Neural cell (in vitro differentiated cells): ENCODE measurements at regions not wholly inside any gene's neighbourhood (a gene's known extent, or its start where the extent isn't known, plus 50 kb on each side); places are given as distances from the start of the nearest gene placed in this dataset.

Experiments
- H2AFZ ChIP-seq: fragments of 200-600, 300-800 bp; sonication (generic), shearing (Covaris generic); 2 replicates; pipeline ENCODE4 v1.6.0; 2014; ENCODE audit warnings: low read depth, mild to moderate bottlenecking, antibody characterized with exemption, low read length, moderate library complexity
- H3F3A ChIP-seq: fragments of 200-600 bp; shearing (Covaris generic); 2 replicates; pipeline ENCODE4 v1.6.1; 2016; ENCODE audit warnings: mild to moderate bottlenecking, moderate library complexity, mixed read lengths, antibody characterized with exemption, low read length; ENCODE audit not compliant: insufficient read depth, poor library complexity, severe bottlenecking
- H3K27ac ChIP-seq: fragments of 200-600, 300-800 bp; sonication (generic), shearing (Covaris generic); 2 replicates; pipeline ENCODE4 v1.5.1; 2014; ENCODE audit warnings: mild to moderate bottlenecking, low read length, moderate library complexity
- H3K27me3 ChIP-seq: fragments of 300-800, 200-600 bp; sonication (generic), shearing (Covaris generic); 2 replicates; pipeline ENCODE4 v1.6.0; 2014; ENCODE audit warnings: mild to moderate bottlenecking, low read depth, low read length, moderate library complexity; ENCODE audit not compliant: insufficient read depth
- H3K36me3 ChIP-seq: fragments of 300-800, 200-600 bp; sonication (generic), shearing (Covaris generic); 2 replicates; pipeline ENCODE4 v1.5.1; 2014; ENCODE audit warnings: mild to moderate bottlenecking, antibody characterized with exemption, low read length, moderate library complexity; ENCODE audit not compliant: insufficient read depth
- H3K4me2 ChIP-seq: fragments of 300-800, 200-600 bp; sonication (generic), shearing (Covaris generic); 2 replicates; pipeline ENCODE4 v1.6.0; 2014; ENCODE audit warnings: mild to moderate bottlenecking, low read length
- H3K4me3 ChIP-seq: fragments of 300-800, 200-600 bp; sonication (generic), shearing (Covaris generic); 2 replicates; pipeline ENCODE4 v1.5.1; 2014; ENCODE audit warnings: mild to moderate bottlenecking, low read length, moderate library complexity
- H3K79me2 ChIP-seq: fragments of 200-600 bp; shearing (Covaris generic); replicated peaks from 2 replicates; pipeline ENCODE4 v1.6.0; 2014; ENCODE audit warnings: mild to moderate bottlenecking, low read length, moderate library complexity; ENCODE audit not compliant: insufficient read depth
- H3K9ac ChIP-seq: fragments of 300-800, 200-600 bp; sonication (generic), shearing (Covaris generic); 2 replicates; pipeline ENCODE4 v1.6.1; 2016; ENCODE audit warnings: mild to moderate bottlenecking, low read length, mixed read lengths
- H3K9me2 ChIP-seq: fragments of 200-600 bp; shearing (Covaris generic); 2 replicates; pipeline ENCODE4 v1.6.1; 2016; ENCODE audit warnings: mild to moderate bottlenecking, low read length, mixed read lengths; ENCODE audit not compliant: insufficient read depth
- H3K9me3 ChIP-seq: fragments of 200-600, 300-800 bp; sonication (generic), shearing (Covaris generic); 2 replicates; pipeline ENCODE4 v1.6.1; 2016; ENCODE audit warnings: mild to moderate bottlenecking, mixed run types, low read length, moderate library complexity, mixed read lengths
- H4K20me1 ChIP-seq: fragments of 200-600 bp; shearing (Covaris generic); 2 replicates; pipeline ENCODE4 v1.6.1; 2016; ENCODE audit warnings: mild to moderate bottlenecking, mixed run types; ENCODE audit not compliant: insufficient read depth
- EP300 ChIP-seq: fragments of 450-650 bp; conservative IDR thresholded peaks from 2 replicates; pipeline ENCODE4 v1.6.1; 2014; ENCODE audit warnings: antibody characterized with exemption, mild to moderate bottlenecking, moderate library complexity; ENCODE audit not compliant: poor library complexity, severe bottlenecking
- EZH2 ChIP-seq: fragments of 200-600, 300-800 bp; shearing (Covaris generic), sonication (generic); IDR thresholded peaks from 2 replicates; pipeline ENCODE4 v1.6.1; 2014; ENCODE audit warnings: antibody characterized with exemption, low read length, borderline replicate concordance, mild to moderate bottlenecking; ENCODE audit not compliant: insufficient read depth, poor library complexity, severe bottlenecking
- MXI1 ChIP-seq: fragments of 450-650 bp; conservative IDR thresholded peaks from 2 replicates; pipeline ENCODE4 v1.6.1; 2014; ENCODE audit warnings: antibody characterized with exemption, mild to moderate bottlenecking; ENCODE audit not compliant: poor library complexity, severe bottlenecking
- POLR2AphosphoS5 ChIP-seq: IDR thresholded peaks from 2 replicates; pipeline ENCODE4 v1.6.1; 2012
- RAD21 ChIP-seq: fragments of 450-650 bp; conservative IDR thresholded peaks from 2 replicates; pipeline ENCODE4 v1.6.1; 2014; ENCODE audit warnings: antibody characterized with exemption, mild to moderate bottlenecking, moderate library complexity
- SMC3 ChIP-seq: fragments of 450-650 bp; conservative IDR thresholded peaks from 2 replicates; pipeline ENCODE4 v1.6.1; 2014; ENCODE audit warnings: antibody characterized with exemption, mild to moderate bottlenecking, moderate library complexity; ENCODE audit not compliant: poor library complexity
- TAF1 ChIP-seq: IDR thresholded peaks from 2 replicates; pipeline ENCODE4 v1.6.1; 2012; ENCODE audit warnings: low read depth
- TF ChIP-seq, protein P1 (sequence below): fragments of 450-650 bp; IDR thresholded peaks from 2 replicates; pipeline ENCODE4 v1.5.1; 2014; ENCODE audit warnings: antibody characterized with exemption, mild to moderate bottlenecking, moderate library complexity; ENCODE audit not compliant: poor library complexity, severe bottlenecking
- TF ChIP-seq, protein P2 (sequence below): IDR thresholded peaks from 2 replicates; pipeline ENCODE4 v1.6.1; 2012; ENCODE audit warnings: borderline replicate concordance

DNA sequence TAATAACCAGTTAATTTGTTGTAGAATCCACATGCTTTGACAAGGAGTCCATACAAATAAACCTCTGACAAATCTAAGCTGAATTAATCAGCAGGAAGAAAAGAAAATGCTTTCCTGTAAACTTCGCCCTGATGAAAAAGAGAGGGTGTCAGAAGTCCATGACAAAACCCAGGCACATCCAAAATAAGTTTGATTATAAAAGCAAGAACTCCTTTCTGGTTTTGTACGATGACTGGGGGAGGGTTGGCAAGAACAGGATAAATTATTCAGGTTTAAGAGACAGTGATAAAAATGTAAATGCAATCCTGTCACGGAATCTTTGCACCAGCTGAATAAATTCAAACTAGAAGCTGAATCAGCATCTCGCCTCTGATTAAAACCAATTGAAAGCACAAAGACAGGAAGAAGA is 469.2 kb upstream of the TNP1 start:
- Histone ChIP-seq H3K4me3 (peak overlapping the region; percentile 8), H2AFZ (no peak overlapping the region), H3K9me2 (no peaks in the 10 kb centered on the region), H4K20me1 (no peaks in the 10 kb centered on the region), H3F3A (peaks cover 3% of the 10 kb centered on the region), H3K79me2 (no peaks in the 10 kb centered on the region), H3K27me3 (no peaks in the 10 kb centered on the region), H3K27ac (peak overlapping the region; percentile 72), H3K36me3 (no peaks in the 10 kb centered on the region), H3K9ac (peak overlapping the region; percentile 30), H3K4me2 (peak overlapping the region; percentile 20), H3K9me3 (no peaks in the 10 kb centered on the region)
- TF ChIP-seq, protein P1, sequence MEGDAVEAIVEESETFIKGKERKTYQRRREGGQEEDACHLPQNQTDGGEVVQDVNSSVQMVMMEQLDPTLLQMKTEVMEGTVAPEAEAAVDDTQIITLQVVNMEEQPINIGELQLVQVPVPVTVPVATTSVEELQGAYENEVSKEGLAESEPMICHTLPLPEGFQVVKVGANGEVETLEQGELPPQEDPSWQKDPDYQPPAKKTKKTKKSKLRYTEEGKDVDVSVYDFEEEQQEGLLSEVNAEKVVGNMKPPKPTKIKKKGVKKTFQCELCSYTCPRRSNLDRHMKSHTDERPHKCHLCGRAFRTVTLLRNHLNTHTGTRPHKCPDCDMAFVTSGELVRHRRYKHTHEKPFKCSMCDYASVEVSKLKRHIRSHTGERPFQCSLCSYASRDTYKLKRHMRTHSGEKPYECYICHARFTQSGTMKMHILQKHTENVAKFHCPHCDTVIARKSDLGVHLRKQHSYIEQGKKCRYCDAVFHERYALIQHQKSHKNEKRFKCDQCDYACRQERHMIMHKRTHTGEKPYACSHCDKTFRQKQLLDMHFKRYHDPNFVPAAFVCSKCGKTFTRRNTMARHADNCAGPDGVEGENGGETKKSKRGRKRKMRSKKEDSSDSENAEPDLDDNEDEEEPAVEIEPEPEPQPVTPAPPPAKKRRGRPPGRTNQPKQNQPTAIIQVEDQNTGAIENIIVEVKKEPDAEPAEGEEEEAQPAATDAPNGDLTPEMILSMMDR: no peak
- TF ChIP-seq RAD21: peak; percentile 10

DNA sequence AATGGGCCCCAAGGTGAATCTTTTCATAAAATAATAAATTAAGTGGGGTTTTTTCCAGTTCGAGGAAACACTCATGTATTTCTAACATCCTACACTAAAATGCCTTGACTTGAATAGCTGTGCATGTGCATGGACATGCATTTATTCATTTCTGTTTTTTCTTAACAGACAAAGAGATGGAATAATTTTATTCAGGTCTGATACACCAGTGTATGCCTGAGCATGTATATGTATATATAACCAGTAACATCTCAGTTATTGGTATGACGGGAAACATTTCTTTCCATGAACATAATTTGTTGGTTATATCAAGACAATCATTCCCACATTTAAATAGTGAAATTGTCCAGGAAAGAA is 468.7 kb upstream of the TNP1 start:
- Histone ChIP-seq H4K20me1 (no peaks in the 10 kb centered on the region), H3K9me2 (no peaks in the 10 kb centered on the region), H3K9ac (no peak overlapping the region), H3K9me3 (no peaks in the 10 kb centered on the region), H3K27ac (peak overlapping the region; percentile 72), H3F3A (peaks cover 3% of the 10 kb centered on the region), H3K4me3 (peak overlapping the region; percentile 8), H2AFZ (no peak overlapping the region), H3K27me3 (no peaks in the 10 kb centered on the region), H3K79me2 (no peaks in the 10 kb centered on the region), H3K4me2 (peak overlapping the region; percentile 20), H3K36me3 (no peaks in the 10 kb centered on the region)
- TF ChIP-seq RAD21: no peak
- no peak for TF ChIP-seq MXI1
- TF ChIP-seq, protein P1: no peak
- no peak for TF ChIP-seq EZH2
- no peak for TF ChIP-seq SMC3
- TF ChIP-seq POLR2AphosphoS5: no peak
- no peak for TF ChIP-seq EP300

DNA sequence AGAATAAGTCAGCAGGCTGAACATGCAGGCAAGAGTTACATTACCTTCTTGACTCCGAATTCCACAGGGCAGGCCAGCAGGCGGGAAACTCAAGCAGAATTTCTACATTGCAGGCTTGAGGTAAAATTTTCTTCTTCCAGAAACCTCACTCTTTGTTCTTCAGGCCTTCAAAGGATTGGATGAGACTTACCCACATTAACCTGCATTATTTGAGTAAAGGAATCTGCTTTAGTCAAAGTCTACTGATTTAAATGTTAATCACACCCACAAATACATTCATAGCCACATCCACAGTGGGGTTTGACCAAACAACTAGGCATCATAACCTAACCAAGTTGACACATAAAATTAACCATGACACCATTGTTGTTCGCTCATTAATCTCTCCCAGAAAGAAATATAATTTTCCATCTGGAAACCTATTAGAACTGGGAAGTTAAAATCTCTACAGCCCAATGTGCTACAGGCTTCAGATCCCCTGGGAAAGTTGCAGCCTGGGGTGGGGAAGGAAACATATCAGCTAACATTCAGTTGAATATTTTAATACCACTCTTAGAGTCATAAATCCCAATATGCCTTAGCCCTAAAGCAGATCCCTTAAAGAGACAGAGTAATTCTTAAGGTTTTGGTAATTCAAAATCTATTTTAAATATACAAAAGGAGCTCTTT is 468.2 kb upstream of the TNP1 start:
- Histone ChIP-seq H3K79me2 (no peaks in the 10 kb centered on the region), H2AFZ (no peak overlapping the region), H4K20me1 (no peaks in the 10 kb centered on the region), H3K36me3 (no peaks in the 10 kb centered on the region), H3K27ac (peak overlapping the region; percentile 72), H3K4me2 (no peak overlapping the region), H3K9ac (no peak overlapping the region), H3K27me3 (no peaks in the 10 kb centered on the region), H3K9me2 (no peaks in the 10 kb centered on the region), H3K9me3 (no peaks in the 10 kb centered on the region), H3K4me3 (no peak overlapping the region), H3F3A (peaks cover 3% of the 10 kb centered on the region)
- TF ChIP-seq MXI1: no peak
- no peak for TF ChIP-seq EP300
- no peak for TF ChIP-seq RAD21
- TF ChIP-seq, protein P2, sequence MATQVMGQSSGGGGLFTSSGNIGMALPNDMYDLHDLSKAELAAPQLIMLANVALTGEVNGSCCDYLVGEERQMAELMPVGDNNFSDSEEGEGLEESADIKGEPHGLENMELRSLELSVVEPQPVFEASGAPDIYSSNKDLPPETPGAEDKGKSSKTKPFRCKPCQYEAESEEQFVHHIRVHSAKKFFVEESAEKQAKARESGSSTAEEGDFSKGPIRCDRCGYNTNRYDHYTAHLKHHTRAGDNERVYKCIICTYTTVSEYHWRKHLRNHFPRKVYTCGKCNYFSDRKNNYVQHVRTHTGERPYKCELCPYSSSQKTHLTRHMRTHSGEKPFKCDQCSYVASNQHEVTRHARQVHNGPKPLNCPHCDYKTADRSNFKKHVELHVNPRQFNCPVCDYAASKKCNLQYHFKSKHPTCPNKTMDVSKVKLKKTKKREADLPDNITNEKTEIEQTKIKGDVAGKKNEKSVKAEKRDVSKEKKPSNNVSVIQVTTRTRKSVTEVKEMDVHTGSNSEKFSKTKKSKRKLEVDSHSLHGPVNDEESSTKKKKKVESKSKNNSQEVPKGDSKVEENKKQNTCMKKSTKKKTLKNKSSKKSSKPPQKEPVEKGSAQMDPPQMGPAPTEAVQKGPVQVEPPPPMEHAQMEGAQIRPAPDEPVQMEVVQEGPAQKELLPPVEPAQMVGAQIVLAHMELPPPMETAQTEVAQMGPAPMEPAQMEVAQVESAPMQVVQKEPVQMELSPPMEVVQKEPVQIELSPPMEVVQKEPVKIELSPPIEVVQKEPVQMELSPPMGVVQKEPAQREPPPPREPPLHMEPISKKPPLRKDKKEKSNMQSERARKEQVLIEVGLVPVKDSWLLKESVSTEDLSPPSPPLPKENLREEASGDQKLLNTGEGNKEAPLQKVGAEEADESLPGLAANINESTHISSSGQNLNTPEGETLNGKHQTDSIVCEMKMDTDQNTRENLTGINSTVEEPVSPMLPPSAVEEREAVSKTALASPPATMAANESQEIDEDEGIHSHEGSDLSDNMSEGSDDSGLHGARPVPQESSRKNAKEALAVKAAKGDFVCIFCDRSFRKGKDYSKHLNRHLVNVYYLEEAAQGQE: no peak
- no peak for TF ChIP-seq SMC3
- no peak for TF ChIP-seq TAF1
- TF ChIP-seq POLR2AphosphoS5: no peak
- TF ChIP-seq, protein P1: no peak
- TF ChIP-seq EZH2: no peak
